Activated T-helper 17 cell treated with anti-CD3 and anti-CD28 coated beads, Interleukin-2, amount 50 U/mL, for 72 hours (primary cell): ENCODE measurements at regions not wholly inside any gene's neighbourhood (a gene's known extent, or its start where the extent isn't known, plus 50 kb on each side); places are given as distances from the start of the nearest gene placed in this dataset.

ENCODE experiments used
- ATAC-seq: fragments of 150-1000 bp; cut with Tn5 transposase; replicated peaks from 2 replicates; pipeline ENCODE4 v1.10.0; 2021; ENCODE audit warnings: mild to moderate bottlenecking, moderate library complexity
- H3K27ac Mint-ChIP-seq: one replicate; pipeline ENCODE4 v1.8.0; 2022; ENCODE audit warnings: mixed read lengths
- H3K27me3 Mint-ChIP-seq: one replicate; pipeline ENCODE4 v1.8.0; 2022; ENCODE audit warnings: mixed read lengths
- H3K36me3 Mint-ChIP-seq: one replicate; pipeline ENCODE4 v1.8.0; 2022; ENCODE audit warnings: low read depth, mild to moderate bottlenecking, mixed read lengths
- H3K4me1 Mint-ChIP-seq: one replicate; pipeline ENCODE4 v1.8.0; 2022; ENCODE audit warnings: mixed read lengths
- H3K4me3 Mint-ChIP-seq: one replicate; pipeline ENCODE4 v1.8.0; 2022; ENCODE audit warnings: mild to moderate bottlenecking, mixed read lengths
- H3K9me3 Mint-ChIP-seq: one replicate; pipeline ENCODE4 v1.8.0; 2022; ENCODE audit warnings: mixed read lengths

- Mint-ChIP-seq H3K27ac (no peak overlapping the region), H3K9me3 (no peaks in the 10 kb centered on the region), H3K4me1 (no peaks in the 10 kb centered on the region), H3K4me3 (no peak overlapping the region), H3K27me3 (no peaks in the 10 kb centered on the region), H3K36me3 (no peaks in the 10 kb centered on the region)
- no peak for ATAC-seq
These were observed 79.7 kb upstream of the BMPER start for GRCh38 chr7:33825644-33826043.

- Mint-ChIP-seq H3K36me3 (no peaks in the 10 kb centered on the region), H3K4me3 (no peak overlapping the region), H3K27me3 (no peaks in the 10 kb centered on the region), H3K9me3 (no peaks in the 10 kb centered on the region), H3K27ac (no peak overlapping the region), H3K4me1 (no peaks in the 10 kb centered on the region)
- ATAC-seq = no peak
These were observed 75.8 kb upstream of the BMPER start for GRCh38 chr7:33829536-33829935.

DNA sequence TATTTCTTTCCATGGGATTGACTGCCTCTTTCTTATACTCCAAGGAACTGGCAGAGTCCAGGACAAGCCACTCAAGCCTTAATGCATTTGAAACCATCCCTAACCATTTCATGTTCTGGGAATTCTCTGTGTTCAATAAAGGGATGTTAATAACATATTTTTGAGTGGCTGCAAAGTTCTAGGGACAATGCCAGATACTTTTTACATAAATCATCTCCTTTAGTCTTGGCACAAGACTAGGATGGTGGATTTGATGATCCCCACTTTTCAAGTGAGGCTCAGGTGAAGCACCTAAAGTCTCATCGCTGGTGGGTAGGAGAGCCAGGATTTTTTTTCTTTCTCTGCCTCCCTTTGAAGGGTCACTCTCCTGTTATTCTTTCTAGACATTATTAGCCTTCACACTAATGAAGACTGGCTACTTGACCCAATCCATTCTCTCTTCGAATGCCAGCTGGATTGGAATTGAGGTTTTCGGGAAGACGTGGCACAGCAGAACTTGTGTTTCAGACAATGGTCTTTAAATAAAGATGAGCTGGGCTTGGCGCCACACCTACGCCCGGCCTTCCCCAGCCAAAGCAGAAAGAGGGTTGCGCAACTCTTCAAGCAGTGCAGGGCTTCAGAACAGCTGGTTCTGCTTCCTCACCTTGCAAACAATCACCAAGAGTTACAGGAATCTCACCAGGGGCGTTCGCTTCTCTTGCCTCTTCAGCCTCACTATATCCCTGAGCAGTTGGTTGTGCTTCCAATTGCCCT, 73.8 kb upstream of the BMPER start:
- Mint-ChIP-seq H3K27ac (no peak overlapping the region), H3K27me3 (no peaks in the 10 kb centered on the region), H3K4me1 (no peaks in the 10 kb centered on the region), H3K9me3 (peaks cover under 1% of the 10 kb centered on the region), H3K4me3 (no peak overlapping the region), H3K36me3 (no peaks in the 10 kb centered on the region)
- ATAC-seq = no peak

DNA sequence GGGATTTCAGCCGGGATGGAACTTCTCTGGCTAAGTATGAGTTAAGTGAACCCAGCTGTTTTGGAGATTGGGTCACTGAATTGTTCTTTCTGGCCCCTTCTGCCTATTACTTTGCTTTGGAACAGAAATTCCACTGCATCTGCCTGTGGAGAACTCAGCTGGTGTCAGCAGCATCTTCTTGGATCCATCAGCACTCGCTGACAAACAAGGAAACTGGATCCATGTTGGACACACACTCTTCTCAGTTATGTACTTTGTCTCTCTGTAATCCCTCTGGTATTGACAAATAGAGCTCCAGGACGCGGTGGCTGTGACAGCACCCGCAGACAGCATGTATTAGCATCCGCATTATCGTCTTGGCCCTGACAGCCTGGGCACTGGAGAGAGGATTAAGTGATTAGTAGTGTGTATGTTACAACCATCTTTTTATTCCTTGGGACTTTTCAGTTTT, 73.0 kb upstream of the BMPER start:
- no peaks in the 10 kb centered on the region for H3K4me1 Mint-ChIP-seq
- H3K27ac Mint-ChIP-seq = no peak overlapping the region
- H3K9me3 Mint-ChIP-seq = peaks cover 5% of the 10 kb centered on the region
- H3K27me3 Mint-ChIP-seq = no peaks in the 10 kb centered on the region
- ATAC-seq = no peak
- no peaks in the 10 kb centered on the region for H3K36me3 Mint-ChIP-seq
- H3K4me3 Mint-ChIP-seq = no peak overlapping the region

DNA sequence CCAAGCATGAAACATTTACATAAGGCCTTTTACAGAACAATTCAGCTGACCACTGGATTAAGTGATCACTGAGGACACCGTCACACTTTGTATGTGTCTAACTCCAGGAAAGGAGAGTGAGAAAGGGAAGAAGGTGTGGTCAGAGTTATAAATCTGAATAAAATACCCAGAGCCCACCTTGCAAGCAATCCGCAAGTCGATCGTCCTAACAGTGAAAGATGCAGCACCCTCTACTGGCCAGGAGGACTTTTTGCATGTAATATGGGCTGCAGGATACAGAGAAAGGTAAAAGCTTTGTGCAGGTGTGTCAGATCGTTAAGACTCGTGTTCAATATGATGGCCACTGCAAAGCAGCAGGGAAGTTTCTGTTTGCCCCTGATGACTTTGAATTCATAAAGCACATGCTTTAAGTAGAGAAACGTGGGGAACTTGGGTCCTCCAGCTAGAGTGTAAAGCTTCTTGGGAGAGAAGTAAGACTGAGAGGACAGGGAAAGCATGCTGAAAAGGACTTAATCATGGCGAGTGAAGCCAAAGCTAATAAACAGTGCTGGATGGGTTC, 68.5 kb upstream of the BMPER start:
- Mint-ChIP-seq H3K27me3 (peaks cover 4% of the 10 kb centered on the region), H3K36me3 (no peaks in the 10 kb centered on the region), H3K9me3 (peaks cover 9% of the 10 kb centered on the region), H3K27ac (no peak overlapping the region), H3K4me1 (no peaks in the 10 kb centered on the region), H3K4me3 (no peak overlapping the region)
- no peak for ATAC-seq

- Mint-ChIP-seq H3K36me3 (no peaks in the 10 kb centered on the region), H3K9me3 (peaks cover 9% of the 10 kb centered on the region), H3K27ac (no peak overlapping the region), H3K27me3 (peaks cover 4% of the 10 kb centered on the region), H3K4me1 (no peaks in the 10 kb centered on the region), H3K4me3 (no peak overlapping the region)
- ATAC-seq = no peak
These were observed 67.9 kb upstream of the BMPER start for GRCh38 chr7:33837356-33837851.

- ATAC-seq = no peak
- no peaks in the 10 kb centered on the region for H3K36me3 Mint-ChIP-seq
- peaks cover 9% of the 10 kb centered on the region for H3K9me3 Mint-ChIP-seq
- H3K27ac Mint-ChIP-seq = no peak overlapping the region
- H3K4me3 Mint-ChIP-seq = no peak overlapping the region
- H3K4me1 Mint-ChIP-seq = no peaks in the 10 kb centered on the region
- peaks cover 9% of the 10 kb centered on the region for H3K27me3 Mint-ChIP-seq
These were observed 64.3 kb upstream of the BMPER start for GRCh38 chr7:33841031-33841430.

DNA sequence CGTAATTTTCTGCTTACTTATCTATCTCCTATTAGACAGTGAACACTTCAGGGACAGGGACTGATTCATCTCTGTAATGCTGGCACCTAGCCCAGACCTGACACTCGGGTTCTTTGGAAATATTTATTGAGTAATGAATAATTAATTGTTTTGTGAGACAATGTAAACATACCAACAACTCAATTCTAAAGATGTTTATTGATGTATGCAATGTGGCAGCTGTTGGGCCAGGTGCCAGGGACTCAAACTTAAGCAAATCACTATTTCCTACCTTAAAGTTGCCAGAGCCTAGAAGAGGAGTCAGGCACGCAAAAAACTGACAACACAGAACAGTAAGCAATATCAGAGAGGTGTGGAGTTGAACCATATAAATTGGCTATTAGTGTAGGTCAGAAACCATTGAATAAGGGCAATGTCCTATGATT, 63.6 kb upstream of the BMPER start:
- H3K27me3 Mint-ChIP-seq = peaks cover 9% of the 10 kb centered on the region
- H3K4me1 Mint-ChIP-seq = no peaks in the 10 kb centered on the region
- H3K27ac Mint-ChIP-seq = no peak overlapping the region
- H3K9me3 Mint-ChIP-seq = peaks cover 7% of the 10 kb centered on the region
- no peaks in the 10 kb centered on the region for H3K36me3 Mint-ChIP-seq
- no peak overlapping the region for H3K4me3 Mint-ChIP-seq
- no peak for ATAC-seq

- peaks cover 9% of the 10 kb centered on the region for H3K27me3 Mint-ChIP-seq
- H3K27ac Mint-ChIP-seq = no peak overlapping the region
- no peaks in the 10 kb centered on the region for H3K4me1 Mint-ChIP-seq
- ATAC-seq = no peak
- H3K4me3 Mint-ChIP-seq = no peak overlapping the region
- no peaks in the 10 kb centered on the region for H3K36me3 Mint-ChIP-seq
- peaks cover 4% of the 10 kb centered on the region for H3K9me3 Mint-ChIP-seq
These were observed 63.2 kb upstream of the BMPER start for GRCh38 chr7:33842150-33842549.

- no peaks in the 10 kb centered on the region for H3K9me3 Mint-ChIP-seq
- H3K27ac Mint-ChIP-seq = no peak overlapping the region
- H3K4me3 Mint-ChIP-seq = no peak overlapping the region
- H3K4me1 Mint-ChIP-seq = no peaks in the 10 kb centered on the region
- ATAC-seq = no peak
- peaks cover 5% of the 10 kb centered on the region for H3K27me3 Mint-ChIP-seq
- H3K36me3 Mint-ChIP-seq = no peaks in the 10 kb centered on the region
These were observed 59.3 kb upstream of the BMPER start for GRCh38 chr7:33845991-33846509.

GRCh38 chr7:33849004-33849403, 56.3 kb upstream of the BMPER start:
- Mint-ChIP-seq H3K4me3 (no peak overlapping the region), H3K36me3 (no peaks in the 10 kb centered on the region), H3K27me3 (peaks cover 3% of the 10 kb centered on the region), H3K4me1 (no peaks in the 10 kb centered on the region), H3K27ac (no peak overlapping the region), H3K9me3 (peaks cover under 1% of the 10 kb centered on the region)
- no peak for ATAC-seq

DNA sequence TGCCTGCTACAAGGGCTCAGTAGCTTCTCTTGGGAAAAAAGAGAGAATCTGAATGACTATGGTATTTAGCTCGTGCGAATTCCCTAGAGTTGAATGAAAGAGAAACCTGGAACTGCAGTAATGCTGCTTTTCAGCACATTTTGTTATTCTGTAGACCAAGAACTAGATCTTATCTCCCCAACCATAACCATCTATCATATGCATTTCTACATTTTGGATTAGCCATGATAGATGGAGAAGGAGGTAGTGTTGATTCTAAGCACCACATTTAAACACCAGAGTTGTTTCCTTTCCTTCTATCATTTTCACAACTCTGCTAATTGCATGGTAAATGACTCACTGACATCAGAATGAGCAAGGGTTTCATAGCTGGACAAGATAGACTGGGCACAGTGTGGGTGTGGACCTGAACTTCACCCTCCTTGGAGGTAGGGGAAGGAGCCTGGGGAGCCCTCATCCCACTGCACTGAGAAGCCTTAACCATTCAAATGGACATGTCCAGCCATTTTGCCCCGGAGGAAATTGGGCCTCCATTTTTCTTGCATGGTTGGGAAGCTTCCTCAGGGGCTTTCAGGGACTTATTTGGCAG, 55.3 kb upstream of the BMPER start:
- Mint-ChIP-seq H3K4me3 (no peak overlapping the region), H3K27me3 (peaks cover 6% of the 10 kb centered on the region), H3K4me1 (no peaks in the 10 kb centered on the region), H3K36me3 (no peaks in the 10 kb centered on the region), H3K27ac (no peak overlapping the region), H3K9me3 (peaks cover 3% of the 10 kb centered on the region)
- no peak for ATAC-seq

DNA sequence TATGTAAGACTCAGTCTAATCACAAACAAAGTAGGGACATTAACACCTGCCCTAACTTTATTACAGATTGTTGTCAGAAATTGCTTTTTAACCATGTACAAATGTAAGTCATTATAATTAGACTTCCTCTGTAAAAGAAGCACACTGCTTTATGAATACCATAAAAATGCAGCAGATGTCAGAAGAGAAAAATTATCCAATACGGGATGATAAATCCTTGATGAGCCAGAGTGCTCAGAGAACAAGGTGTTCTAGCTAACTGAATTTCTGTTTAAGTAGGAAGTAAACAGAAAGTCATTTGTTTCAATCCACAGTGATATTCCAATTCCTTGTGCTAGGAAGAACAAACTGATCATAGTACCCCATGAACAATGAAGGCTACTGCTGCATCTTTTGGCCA, 54.6 kb upstream of the BMPER start:
- H3K36me3 Mint-ChIP-seq = no peaks in the 10 kb centered on the region
- no peak overlapping the region for H3K4me3 Mint-ChIP-seq
- H3K4me1 Mint-ChIP-seq = no peaks in the 10 kb centered on the region
- H3K27ac Mint-ChIP-seq = no peak overlapping the region
- ATAC-seq = no peak
- H3K9me3 Mint-ChIP-seq = peaks cover 3% of the 10 kb centered on the region
- peaks cover 6% of the 10 kb centered on the region for H3K27me3 Mint-ChIP-seq

DNA sequence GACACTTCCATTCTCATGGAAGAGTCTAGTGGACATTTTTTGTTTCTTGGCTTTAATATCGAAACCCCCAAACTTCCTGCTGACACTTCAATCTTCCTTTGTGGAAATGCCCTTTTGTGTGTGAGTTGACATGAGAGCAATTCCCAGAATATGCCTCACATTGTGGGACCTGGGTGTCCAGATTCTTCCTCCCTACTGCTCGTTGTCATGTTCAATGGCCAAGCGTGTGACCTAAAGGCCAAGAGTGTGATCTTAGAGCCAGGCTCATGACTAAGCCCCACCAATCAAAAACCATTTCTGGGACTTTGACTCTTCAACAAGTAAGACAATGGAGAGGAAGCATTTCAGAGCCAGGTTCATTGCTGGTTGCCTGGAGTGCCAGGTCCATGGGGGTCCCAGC, 52.5 kb upstream of the BMPER start:
- Mint-ChIP-seq H3K27me3 (peaks cover 6% of the 10 kb centered on the region), H3K4me1 (no peaks in the 10 kb centered on the region), H3K27ac (no peak overlapping the region), H3K9me3 (peaks cover 3% of the 10 kb centered on the region), H3K4me3 (no peak overlapping the region), H3K36me3 (no peaks in the 10 kb centered on the region)
- no peak for ATAC-seq
